HCT116 (cell line): ENCODE measurements at regions not wholly inside any gene's neighbourhood (a gene's known extent, or its start where the extent isn't known, plus 50 kb on each side); places are given as distances from the start of the nearest gene placed in this dataset.

Source experiments
- ATAC-seq: fragments of 200-7000 bp; cut with Tn5 transposase; 2 replicates; pipeline ENCODE4 v1.9.1; 2020; ENCODE audit warnings: mild to moderate bottlenecking, moderate library complexity
- BruUV-seq: library from RNA; stranded (reverse); fragments of 400-500 nt; replicated peaks from 2 replicates; lab custom pipeline; 2021; lab: Mats Ljungman, UMichigan
- CTCF ChIA-PET: fragments of 300-600 bp; sonication (Branson Sonifier 250); formaldehyde crosslinking; loops from one replicate; lab custom pipeline; 2021; ENCODE audit warnings: antibody characterized with exemption; lab: Charles Lee
- POLR2A ChIA-PET: fragments of 300-600, 350-600 bp; sonication (Branson Sonifier 250); formaldehyde crosslinking; loops from one replicate; lab custom pipeline; 2021; ENCODE audit warnings: antibody characterized with exemption; lab: Charles Lee
- RAD21 ChIA-PET, 2 experiments: fragments of 300-600 bp; sonication (Branson Sonifier 250); formaldehyde crosslinking; loops; one replicate each; lab custom pipeline; 2023; ENCODE audit warnings: low total read pairs in 2 of 2; ENCODE audit not compliant: uncharacterized antibody in 2 of 2, unreplicated experiment in 2 of 2, low non-redundant PET in 1 of 2; lab: Charles Lee
- DNase-seq: peaks from one replicate; pipeline ENCODE4 v3.0.0-alpha.2; 2010; ENCODE audit warnings: low read depth, low spot score
- H2AFZ ChIP-seq: fragments of 200-600 bp; shearing (Covaris generic), sonication (generic); 2 replicates; pipeline ENCODE4 v1.6.1; 2017; ENCODE audit warnings: low read depth, mixed run types, mixed read lengths, antibody characterized with exemption, low read length; ENCODE audit not compliant: poor library complexity, severe bottlenecking
- H3K27ac ChIP-seq: 2 replicates; pipeline ENCODE4 v1.5.1; 2012; ENCODE audit warnings: low read depth, low read length
- H3K27me3 ChIP-seq: fragments of 200-600 bp; sonication (generic); 2 replicates; pipeline ENCODE4 v1.6.1; 2016; ENCODE audit warnings: mixed run types, low read length, mixed read lengths; ENCODE audit not compliant: insufficient read depth
- H3K36me3 ChIP-seq, 2 experiments: fragments of 200-500 bp in 1 of 2; fragments of 200-600 bp in 1 of 2; sonication (Bioruptor generic) in 1 of 2; sonication (generic) in 1 of 2; 2 replicates each; pipeline versions ENCODE4 v1.5.1 to v1.6.1; 2014 to 2016; ENCODE audit warnings: low read length in 2 of 2, inconsistent platforms in 1 of 2, mixed read lengths in 1 of 2, mixed run types in 1 of 2; ENCODE audit not compliant: insufficient read depth in 2 of 2, control insufficient read depth in 1 of 2
- H3K4me1 ChIP-seq, 2 experiments: fragments of 200-600 bp in 1 of 2; sonication (generic) in 1 of 2; 2 replicates each; pipeline versions ENCODE4 v1.5.1 to v1.6.1; 2012 to 2017; ENCODE audit warnings: low read length in 2 of 2, inconsistent platforms in 1 of 2, mild to moderate bottlenecking in 1 of 2, mixed read lengths in 1 of 2, mixed run types in 1 of 2, moderate library complexity in 1 of 2; ENCODE audit not compliant: insufficient read depth in 2 of 2, control insufficient read depth in 1 of 2
- H3K4me2 ChIP-seq: fragments of 200-600 bp; sonication (generic); 2 replicates; pipeline ENCODE4 v1.6.1; 2017; ENCODE audit warnings: mixed run types, low read length, mixed read lengths
- H3K4me3 ChIP-seq, 2 experiments: fragments of 200-600 bp in 1 of 2; sonication (generic) in 1 of 2; replicated peaks in 1 of 2; 2 replicates each; pipeline ENCODE4 v1.5.1; 2011 to 2016; ENCODE audit warnings: low read length in 2 of 2, control low read depth in 1 of 2, low read depth in 1 of 2, mild to moderate bottlenecking in 1 of 2, mixed read lengths in 1 of 2, mixed run types in 1 of 2
- H3K79me2 ChIP-seq: fragments of 200-600 bp; sonication (generic); 2 replicates; pipeline ENCODE4 v1.6.1; 2017; ENCODE audit warnings: mild to moderate bottlenecking, mixed run types, low read length, moderate library complexity, mixed read lengths; ENCODE audit not compliant: insufficient read depth
- H3K9ac ChIP-seq: fragments of 200-600 bp; sonication (generic); 2 replicates; pipeline ENCODE4 v1.6.1; 2016; ENCODE audit warnings: low read length, mixed read lengths
- H3K9me2 ChIP-seq: fragments of 200-600 bp; sonication (generic), shearing (Covaris generic); 2 replicates; pipeline ENCODE4 v1.6.1; 2017; ENCODE audit warnings: mixed run types, mild to moderate bottlenecking, moderate library complexity; ENCODE audit not compliant: insufficient read depth
- H3K9me3 ChIP-seq, 2 experiments: fragments of 200-500 bp in 1 of 2; fragments of 200-600 bp in 1 of 2; sonication (Bioruptor generic) in 1 of 2; sonication (generic) in 1 of 2; 2 replicates each; pipeline ENCODE4 v1.6.1; 2014 to 2017; ENCODE audit warnings: low read length in 2 of 2, mixed read lengths in 2 of 2, inconsistent platforms in 1 of 2, low read depth in 1 of 2, mild to moderate bottlenecking in 1 of 2, mixed run types in 1 of 2, moderate library complexity in 1 of 2; ENCODE audit not compliant: control insufficient read depth in 1 of 2, insufficient read depth in 1 of 2
- H4K20me1 ChIP-seq: fragments of 200-600 bp; sonication (generic), shearing (Covaris generic); 2 replicates; pipeline ENCODE4 v1.6.1; 2017; ENCODE audit warnings: mixed run types, mild to moderate bottlenecking, moderate library complexity; ENCODE audit not compliant: insufficient read depth
- ATF3 ChIP-seq: IDR thresholded peaks from 2 replicates; pipeline ENCODE4 v1.6.1; 2012
- CBX3 ChIP-seq: IDR thresholded peaks from 2 replicates; pipeline ENCODE4 v1.6.1; 2012; ENCODE audit warnings: low read depth
- CEBPB ChIP-seq: IDR thresholded peaks from 2 replicates; pipeline ENCODE4 v1.6.1; 2012; ENCODE audit warnings: low read depth
- CTCF ChIP-seq, 3 experiments: fragments of 200-600 bp in 1 of 3; sonication (generic) in 1 of 3; IDR thresholded peaks in 2 of 3; conservative IDR thresholded peaks in 1 of 3; 2 replicates each; pipeline ENCODE4 v1.5.1; 2012 to 2017; ENCODE audit warnings: low read depth in 2 of 3, low read length in 2 of 3, antibody characterized with exemption in 1 of 3, borderline replicate concordance in 1 of 3, control low read depth in 1 of 3, mild to moderate bottlenecking in 1 of 3, mixed read lengths in 1 of 3, mixed run types in 1 of 3, moderate library complexity in 1 of 3; ENCODE audit not compliant: insufficient read depth in 1 of 3
- JUND ChIP-seq: IDR thresholded peaks from 2 replicates; pipeline ENCODE4 v1.6.1; 2012
- POLR2AphosphoS5 ChIP-seq: IDR thresholded peaks from 2 replicates; pipeline ENCODE4 v1.6.1; 2011; ENCODE audit warnings: mild to moderate bottlenecking, low read depth, low read length, moderate library complexity
- RAD21 ChIP-seq: IDR thresholded peaks from 2 replicates; pipeline ENCODE4 v1.6.1; 2012; ENCODE audit warnings: low read depth, mild to moderate bottlenecking
- REST ChIP-seq: IDR thresholded peaks from 2 replicates; pipeline ENCODE4 v1.6.1; 2012; ENCODE audit warnings: low read depth
- SIN3A ChIP-seq: IDR thresholded peaks from 2 replicates; pipeline ENCODE4 v1.6.1; 2012; ENCODE audit warnings: low read depth
- SP1 ChIP-seq: IDR thresholded peaks from 2 replicates; pipeline ENCODE4 v1.6.1; 2012; ENCODE audit warnings: low read depth
- TCF7L2 ChIP-seq: IDR thresholded peaks from 2 replicates; pipeline ENCODE4 v1.7.0; 2011; ENCODE audit warnings: borderline replicate concordance, inconsistent platforms; ENCODE audit not compliant: insufficient read depth, insufficient read length; ENCODE audit errors: extremely low read depth
- ZBTB33 ChIP-seq: IDR thresholded peaks from 2 replicates; pipeline ENCODE4 v1.6.1; 2011; ENCODE audit warnings: mild to moderate bottlenecking, low read length, moderate library complexity; ENCODE audit not compliant: insufficient replicate concordance; ENCODE audit errors: extremely low read depth
- ZFX ChIP-seq: fragments of 450-650 bp; IDR thresholded peaks from 2 replicates; pipeline ENCODE4 v1.6.1; 2017
- intact Hi-C: fragments of 100-400 bp; cut with micrococcal nuclease; formaldehyde crosslinking; loops from 2 replicates; pipeline ENCODE4 v1.10.0; 2022

GRCh38 chr13:93147946-93148345 is 78.7 kb upstream of the GPC6 start:
- RAD21 ChIA-PET: no interaction called here
- H3K9ac ChIP-seq: no peak overlapping the region
- H3K4me3 ChIP-seq: no peak overlapping the region
- no peaks in the 10 kb centered on the region for H3K79me2 ChIP-seq
- CTCF ChIA-PET: no interaction called here
- no peak overlapping the region for H3K4me2 ChIP-seq
- H3K4me1 ChIP-seq: no peaks in the 10 kb centered on the region
- no peaks in the 10 kb centered on the region for H4K20me1 ChIP-seq
- H3K9me3 ChIP-seq: peaks cover 11 to 19% of the 10 kb centered on the region in 2 experiments; a peak in 2 of 4 replicates
- no TSS peak for BruUV-seq
- H2AFZ ChIP-seq: no peak overlapping the region
- ATAC-seq (no peak), DNase-seq (no peak)
- H3K27me3 ChIP-seq: no peaks in the 10 kb centered on the region
- POLR2A ChIA-PET: no interaction called here
- TF ChIP-seq RAD21: no peak
- no peaks in the 10 kb centered on the region for H3K36me3 ChIP-seq
- intact Hi-C loops: no loop called here
- no peak overlapping the region for H3K27ac ChIP-seq
- no peaks in the 10 kb centered on the region for H3K9me2 ChIP-seq

GRCh38 chr13:93151277-93151676 is 75.3 kb upstream of the GPC6 start:
- Histone ChIP-seq H3K27me3 (no peaks in the 10 kb centered on the region), H3K9ac (no peak overlapping the region), H3K36me3 (no peaks in the 10 kb centered on the region), H3K79me2 (no peaks in the 10 kb centered on the region), H3K4me3 (no peak overlapping the region), H3K27ac (no peak overlapping the region), H3K9me2 (no peaks in the 10 kb centered on the region), H3K4me2 (no peak overlapping the region), H2AFZ (no peak overlapping the region), H4K20me1 (no peaks in the 10 kb centered on the region), H3K4me1 (no peaks in the 10 kb centered on the region), H3K9me3 (peaks cover 9 to 19% of the 10 kb centered on the region in 2 experiments; a peak in 2 of 4 replicates)
- POLR2A ChIA-PET: no interaction called here
- no TSS peak for BruUV-seq
- ATAC-seq: no peak
- DNase-seq: no peak
- RAD21 ChIA-PET: no interaction called here
- CTCF ChIA-PET: no interaction called here
- intact Hi-C loops: no loop called here
- TF ChIP-seq ZBTB33: no peak
- no peak for TF ChIP-seq POLR2AphosphoS5
- no peak for TF ChIP-seq SP1
- no peak for TF ChIP-seq ATF3
- no peak for TF ChIP-seq TCF7L2
- TF ChIP-seq CBX3: no peak
- no peak for TF ChIP-seq REST
- TF ChIP-seq CTCF (IDR thresholded peaks at IDR 0.05 in 2 of 3, conservative IDR thresholded peaks at IDR 0.05 in 1 of 3; ENCODE audit: borderline replicate concordance in 1 of 3, insufficient read depth in 1 of 3, low read depth in 2 of 3, low read length in 2 of 3): no peak
- TF ChIP-seq CEBPB: no peak
- no peak for TF ChIP-seq JUND
- TF ChIP-seq RAD21: no peak
- no peak for TF ChIP-seq SIN3A
- TF ChIP-seq ZFX: no peak
